GM21717 (cell line): ENCODE measurements at regions not wholly inside any gene's neighbourhood (a gene's known extent, or its start where the extent isn't known, plus 50 kb on each side); places are given as distances from the start of the nearest gene placed in this dataset.

Source experiments
- ATAC-seq: cut with Tn5 transposase; IDR thresholded peaks from one replicate; pipeline ENCODE4 v1.9.1; 2021; ENCODE audit warnings: mild to moderate bottlenecking, moderate library complexity; ENCODE audit not compliant: unreplicated experiment

- ATAC-seq: no peak
Measured at GRCh38 chr3:14334936-14335335, 67.5 kb upstream of the SLC6A6 start.

- ATAC-seq: no peak
Measured at GRCh38 chr3:14335774-14336748, 66.3 kb upstream of the SLC6A6 start.

GRCh38 chr3:14336749-14337598 lies 65.4 kb upstream of the SLC6A6 start:
- ATAC-seq: no peak

GRCh38 chr3:14337828-14338227 lies 64.6 kb upstream of the SLC6A6 start:
- ATAC-seq: no peak

DNA sequence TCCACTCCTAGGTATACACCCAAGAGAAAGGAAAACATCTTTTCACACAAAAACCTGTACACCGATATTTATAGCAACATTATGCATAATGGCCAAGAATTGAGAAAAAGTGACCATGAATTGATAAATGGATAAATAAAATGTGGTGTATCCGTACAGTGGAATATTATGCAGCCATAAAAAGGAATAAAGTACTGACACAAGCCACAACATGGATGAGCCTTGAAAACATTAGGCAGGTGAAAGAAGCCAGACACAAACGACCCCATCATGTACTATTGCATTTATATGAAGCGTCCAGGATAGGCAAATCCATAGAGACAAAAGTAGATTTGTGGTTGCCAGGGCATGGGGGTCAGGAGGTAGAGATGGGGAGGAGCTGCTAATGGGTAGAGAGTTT lies 64.2 kb upstream of the SLC6A6 start:
- ATAC-seq: no peak

DNA sequence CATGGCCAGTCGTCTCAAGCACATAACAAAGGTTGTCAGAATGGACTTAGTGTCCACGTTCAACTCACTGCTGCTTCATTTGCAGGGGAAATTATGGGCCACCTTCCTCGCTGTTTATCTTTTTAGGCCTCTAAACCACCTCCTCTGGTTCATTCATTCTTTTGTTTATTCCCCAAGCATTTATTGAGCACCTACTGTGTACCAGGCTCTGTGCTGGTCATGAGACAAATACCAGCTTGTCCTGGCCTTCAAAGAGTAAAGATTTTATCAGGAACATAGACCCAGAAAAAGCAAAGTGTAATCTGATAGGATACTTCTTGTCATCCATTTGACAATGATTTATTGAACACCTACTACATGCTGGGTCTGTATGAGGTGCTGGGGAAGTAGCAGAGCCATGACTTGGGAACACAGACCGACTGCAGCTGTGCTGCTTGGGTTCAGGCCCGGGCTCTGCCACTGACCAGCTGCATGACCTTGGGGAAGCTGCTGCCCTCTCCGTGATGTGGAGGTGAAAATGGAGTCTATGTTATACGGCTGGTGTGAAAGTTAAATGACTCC lies 63.4 kb upstream of the SLC6A6 start:
- no peak for ATAC-seq

GRCh38 chr3:14340960-14341708 lies 61.3 kb upstream of the SLC6A6 start:
- ATAC-seq: no peak

DNA sequence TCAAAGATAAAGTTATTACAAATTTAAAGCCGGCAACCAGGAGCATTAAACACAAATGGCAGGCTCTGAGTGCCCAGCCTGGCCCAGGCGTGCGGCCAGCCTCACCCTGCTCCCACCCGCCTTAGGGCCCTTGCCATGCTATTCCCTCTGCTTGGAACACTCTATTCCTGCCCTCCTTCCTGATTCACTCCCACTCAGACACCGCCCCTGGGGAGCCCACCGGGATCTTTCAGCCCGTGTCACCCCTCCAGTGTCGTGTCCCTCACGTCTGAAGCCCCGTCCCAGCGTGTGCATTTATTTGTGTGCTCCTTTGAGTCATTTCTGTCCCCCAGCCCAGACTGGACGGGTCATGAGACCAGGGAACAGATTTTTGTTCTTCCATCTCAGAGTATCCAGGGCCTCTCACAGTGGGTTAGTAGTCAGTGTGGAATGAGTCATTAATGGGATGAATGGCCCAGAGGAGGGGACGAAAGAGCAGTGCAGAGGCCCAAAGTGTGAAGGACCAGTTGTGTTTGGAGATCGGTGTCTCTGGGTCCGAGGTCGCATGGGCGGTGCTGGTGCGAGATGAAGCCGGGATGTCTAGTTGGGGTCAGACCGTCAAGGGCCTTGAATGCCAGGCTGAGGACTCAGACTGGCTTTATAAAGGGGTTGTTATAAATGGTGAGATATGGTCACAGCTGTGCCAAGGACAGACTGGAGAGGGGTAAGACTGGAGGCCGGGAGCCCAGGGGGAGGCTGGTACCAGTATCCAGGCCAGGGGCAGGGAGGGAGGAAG lies 58.9 kb upstream of the SLC6A6 start:
- ATAC-seq: no peak

DNA sequence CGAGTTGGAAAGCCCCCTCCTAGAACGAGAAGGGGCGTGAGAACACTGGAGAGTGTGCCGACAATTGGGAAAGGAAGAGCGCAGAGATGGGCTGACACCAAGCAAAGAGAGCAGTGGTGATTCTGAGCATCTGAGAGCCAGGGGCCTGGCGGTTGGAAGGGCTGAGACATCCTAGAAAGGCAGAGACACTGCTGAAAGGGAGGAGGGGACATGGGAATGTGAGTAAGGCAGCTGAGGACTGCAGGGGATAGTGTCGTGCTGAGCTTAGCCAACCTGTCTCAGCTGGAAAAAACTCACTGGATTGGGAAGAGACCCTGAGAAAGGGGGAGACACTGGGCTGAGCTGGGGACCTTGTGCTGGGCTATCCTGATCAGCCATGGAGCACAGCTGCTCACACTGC lies 58.1 kb upstream of the SLC6A6 start:
- no peak for ATAC-seq

- no peak for ATAC-seq
Measured at GRCh38 chr3:14345496-14346150, 56.8 kb upstream of the SLC6A6 start.

- ATAC-seq: no peak
Measured at GRCh38 chr3:14346191-14346590, 56.2 kb upstream of the SLC6A6 start.

DNA sequence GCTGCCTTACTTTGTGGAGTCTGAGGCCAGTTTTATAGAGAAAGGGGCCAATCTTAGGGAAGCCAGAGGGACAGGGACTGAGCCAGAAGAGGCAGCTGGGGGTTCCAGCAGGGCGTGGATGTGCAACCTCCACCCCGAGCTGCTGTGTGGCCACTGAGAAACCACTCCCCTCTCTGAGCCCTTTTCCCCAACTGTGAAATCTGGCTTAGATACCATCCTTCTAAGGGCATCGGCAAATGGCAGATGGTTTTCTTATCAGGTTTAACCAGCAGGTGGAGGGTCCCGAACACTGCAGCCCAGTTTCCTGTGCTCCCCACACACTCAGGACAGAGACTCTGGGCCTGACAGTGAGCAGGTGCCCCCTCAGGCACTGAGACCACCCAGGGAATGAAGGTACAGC lies 55.8 kb upstream of the SLC6A6 start:
- no peak for ATAC-seq

DNA sequence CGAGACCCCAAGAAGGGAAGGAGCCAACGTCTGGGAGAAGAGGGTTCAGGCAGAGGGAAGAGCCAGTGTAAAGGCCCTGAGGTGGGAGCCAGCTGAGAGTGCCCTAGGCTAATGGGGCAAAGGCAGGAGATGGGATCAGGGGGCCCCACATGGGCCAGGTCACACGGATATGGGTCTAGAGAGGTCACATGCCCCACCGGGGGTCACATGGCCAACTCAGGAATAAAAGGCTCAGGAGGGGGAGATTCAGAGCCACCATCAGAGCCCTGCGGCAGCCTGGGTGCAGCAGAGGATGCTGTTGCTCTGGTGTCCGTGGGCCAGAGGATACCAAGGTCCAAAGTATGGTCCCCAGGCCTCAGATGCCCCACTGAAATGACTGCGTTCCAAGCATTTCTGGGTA lies 55.3 kb upstream of the SLC6A6 start:
- ATAC-seq: no peak

GRCh38 chr3:14351617-14352001 lies 50.8 kb upstream of the SLC6A6 start:
- ATAC-seq: no peak

DNA sequence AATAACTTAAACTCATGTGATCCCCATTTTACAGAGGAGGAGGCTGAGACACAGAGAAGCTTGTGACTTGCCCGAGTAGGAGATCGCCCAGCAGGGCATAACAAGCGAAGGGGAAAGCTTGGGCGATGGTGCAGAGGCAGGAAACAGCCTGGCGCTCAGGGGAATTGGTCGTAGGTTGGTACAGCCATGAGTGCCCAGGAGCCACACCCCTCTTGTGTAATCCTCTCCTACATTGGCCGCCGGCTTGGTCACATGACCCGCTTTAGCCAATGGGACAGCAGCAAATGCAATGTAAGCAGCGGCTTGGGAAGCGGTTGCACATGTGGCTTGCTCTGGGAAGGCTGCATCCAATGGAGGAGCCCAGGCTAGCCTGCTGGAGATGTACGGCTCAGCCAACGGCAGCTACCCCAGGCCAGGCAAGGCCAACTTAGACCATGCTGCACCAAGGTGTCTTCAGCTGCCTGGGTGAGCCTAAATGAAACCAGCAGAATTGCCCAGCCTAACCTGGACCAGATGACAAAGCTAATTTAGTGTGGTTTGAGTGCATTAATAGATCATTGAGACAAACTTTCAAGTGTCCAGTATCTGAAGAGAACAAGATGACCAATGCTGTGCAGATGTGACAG lies 50.3 kb upstream of the SLC6A6 start:
- no peak for ATAC-seq
